ENCODE measurements at regions not wholly inside any gene's neighbourhood (a gene's known extent, or its start where the extent isn't known, plus 50 kb on each side); places are given as distances from the start of the nearest gene placed in this dataset.

GRCh38 chr5:5792106-5792505, 369.6 kb downstream of the ICE1 start:
- no peak for TF ChIP-seq CTCF (IDR thresholded peaks at IDR 0.05)
- no peak for TF ChIP-seq KAT7 (CRISPR knock-in tag; IDR thresholded peaks at IDR 0.05; ENCODE audit: borderline replicate concordance)
- no peak for TF ChIP-seq SMAD4 (CRISPR knock-in tag; IDR thresholded peaks at IDR 0.05)
- TF ChIP-seq HMGA2 (CRISPR knock-in tag; IDR thresholded peaks at IDR 0.05) = no peak
- TF ChIP-seq ZNF512 (CRISPR knock-in tag; IDR thresholded peaks at IDR 0.05; ENCODE audit: borderline replicate concordance) = no peak
- TF ChIP-seq CBFB (CRISPR knock-in tag; IDR thresholded peaks at IDR 0.05; ENCODE audit: low read depth) = no peak
- TF ChIP-seq E2F1 (CRISPR knock-in tag; IDR thresholded peaks at IDR 0.05) = no peak
- TF ChIP-seq ZNF423 (CRISPR knock-in tag; IDR thresholded peaks at IDR 0.05) = no peak
- no peak for TF ChIP-seq ZNF425 (CRISPR knock-in tag; conservative IDR thresholded peaks at IDR 0.05)
- no peak for TF ChIP-seq ETV6 (CRISPR knock-in tag; IDR thresholded peaks at IDR 0.05)
- no peak for TF ChIP-seq SP1 (CRISPR knock-in tag; conservative IDR thresholded peaks at IDR 0.05)
- no peak for TF ChIP-seq USF2 (CRISPR knock-in tag; IDR thresholded peaks at IDR 0.05)
- TF ChIP-seq NR2C2 (CRISPR knock-in tag; IDR thresholded peaks at IDR 0.05) = no peak
- no peak for TF ChIP-seq E2F4 (CRISPR knock-in tag; IDR thresholded peaks at IDR 0.05; ENCODE audit: borderline replicate concordance, low read depth)
